Right lobe of liver (tissue), 6 donors: ENCODE measurements at regions not wholly inside any gene's neighbourhood (a gene's known extent, or its start where the extent isn't known, plus 50 kb on each side); places are given as distances from the start of the nearest gene placed in this dataset.
"Not testable (repeated sequence)": the region's sequence is repeated elsewhere in the genome, so short reads cannot be mapped to it uniquely, and the experiment has no call there.

Source experiments
- ATAC-seq, 4 donors: fragments of 200-7000 bp; cut with Tn5 transposase; one replicate each; pipeline ENCODE4 v1.9.1; 2020; ENCODE audit warnings: mild to moderate bottlenecking in 4 of 4, moderate library complexity in 4 of 4
- DNase-seq, 3 donors: peaks; one replicate each; pipeline ENCODE4 v3.0.0-alpha.2; 2020
- H3K27ac ChIP-seq, 3 donors: fragments of 200-600 bp; one replicate each; pipeline ENCODE4 v1.8.0; 2022
- H3K27me3 ChIP-seq, 2 donors: fragments of 200-600 bp; one replicate each; pipeline ENCODE4 v1.8.0; 2022
- H3K36me3 ChIP-seq, 4 donors: fragments of 200-600 bp; sonication (generic) in 1 of 4; one replicate each; pipeline versions ENCODE4 v1.5.1 to v1.8.0; 2017 to 2022; ENCODE audit warnings: control low read depth in 1 of 4
- H3K4me1 ChIP-seq, 4 donors: fragments of 200-600 bp; sonication (generic) in 1 of 4; one replicate each; pipeline versions ENCODE4 v1.5.1 to v1.8.0; 2017 to 2022; ENCODE audit warnings: control low read depth in 1 of 4
- H3K4me3 ChIP-seq, 3 donors: fragments of 200-600 bp; one replicate each; pipeline ENCODE4 v1.8.0; 2022
- H3K9me3 ChIP-seq, 4 donors: fragments of 200-600 bp; sonication (generic) in 1 of 4; one replicate each; pipeline versions ENCODE4 v1.5.1 to v1.8.0; 2017 to 2022; ENCODE audit warnings: control low read depth in 1 of 4
- POLR2A ChIP-seq: fragments of 450-650 bp; IDR thresholded peaks from one replicate; pipeline ENCODE4 v1.6.1; 2017; ENCODE audit warnings: antibody characterized with exemption, mild to moderate bottlenecking
- WGBS: methylation state at CpG from one replicate; pipeline ENCODE4 v1.1.6; 2018; ENCODE audit warnings: low coverage, low lambda C conversion rate; ENCODE audit not compliant: insufficient coverage; ENCODE audit errors: missing lambda C conversion rate; 5-methylcytosine and 5-hydroxymethylcytosine counted together
- intact Hi-C, 2 donors: fragments of 100-400 bp; cut with DNase I; formaldehyde crosslinking; loops; one replicate each; pipeline versions ENCODE4 v1.11.2 to v1.14.1; 2022
- TF ChIP-seq, protein P1 (sequence below), 4 donors: fragments of 200-600 bp in 3 of 4; fragments of 450-650 bp in 1 of 4; IDR thresholded peaks; one replicate each; pipeline versions ENCODE4 v1.5.1 to v1.8.0; 2016 to 2022; ENCODE audit warnings: antibody characterized with exemption in 4 of 4, mild to moderate bottlenecking in 2 of 4
- donor health status: DM: no; HTN: yes; CAD: no.
- donor health status: DM: no; HTN: no; CAD: no.
- donor health status: DM: no; HTN: no; CAD: no.
- donor health status: DM: no; HTN: yes; CAD: no.
- donor health status: DM: no; HTN: yes; CAD: no.

DNA sequence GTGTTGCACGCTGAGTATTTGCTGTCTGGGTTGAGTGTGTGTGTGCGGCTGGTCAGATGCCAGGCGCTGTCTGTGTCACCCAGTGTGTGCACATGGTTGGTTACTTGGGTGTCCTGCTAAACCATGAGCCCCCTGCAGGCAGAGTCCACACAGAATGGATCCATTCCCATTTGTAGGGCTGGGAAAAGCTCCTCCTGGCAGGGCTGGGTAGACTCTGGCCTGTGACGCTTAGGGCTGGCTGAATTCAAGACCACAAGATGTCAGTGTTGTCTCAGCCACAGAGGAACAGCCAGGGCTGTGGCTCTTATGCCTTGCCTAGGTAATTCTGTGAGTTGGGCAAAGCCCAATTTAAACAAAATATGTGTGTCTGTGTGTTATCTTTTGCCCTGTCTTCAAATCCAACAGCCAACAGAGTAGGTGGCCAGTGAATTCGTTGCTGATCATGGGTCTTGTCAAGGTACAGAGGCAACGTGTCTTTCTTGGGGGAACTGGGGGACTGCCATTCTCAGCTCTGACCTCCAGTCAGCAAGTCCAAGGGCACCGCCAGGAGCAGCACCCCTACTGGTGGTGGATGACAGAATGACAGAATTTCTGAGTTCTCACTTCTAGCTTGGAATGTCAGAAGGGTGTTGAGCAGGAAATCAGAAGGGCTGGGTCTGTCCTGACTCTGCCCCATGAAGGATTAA lies 285.1 kb downstream of the CCSER2 start:
- ATAC-seq = peak; percentile 99 to 100 (median 100)
- Histone ChIP-seq H3K4me1 (peaks cover 0 to 4% (median 0%) of the 10 kb centered on the region in 4 donors), H3K36me3 (no peaks in the 10 kb centered on the region), H3K9me3 (no peaks in the 10 kb centered on the region), H3K4me3 (no peak overlapping the region), H3K27me3 (no peaks in the 10 kb centered on the region), H3K27ac (no peak overlapping the region)
- TF ChIP-seq POLR2A = no peak
- TF ChIP-seq, protein P1, sequence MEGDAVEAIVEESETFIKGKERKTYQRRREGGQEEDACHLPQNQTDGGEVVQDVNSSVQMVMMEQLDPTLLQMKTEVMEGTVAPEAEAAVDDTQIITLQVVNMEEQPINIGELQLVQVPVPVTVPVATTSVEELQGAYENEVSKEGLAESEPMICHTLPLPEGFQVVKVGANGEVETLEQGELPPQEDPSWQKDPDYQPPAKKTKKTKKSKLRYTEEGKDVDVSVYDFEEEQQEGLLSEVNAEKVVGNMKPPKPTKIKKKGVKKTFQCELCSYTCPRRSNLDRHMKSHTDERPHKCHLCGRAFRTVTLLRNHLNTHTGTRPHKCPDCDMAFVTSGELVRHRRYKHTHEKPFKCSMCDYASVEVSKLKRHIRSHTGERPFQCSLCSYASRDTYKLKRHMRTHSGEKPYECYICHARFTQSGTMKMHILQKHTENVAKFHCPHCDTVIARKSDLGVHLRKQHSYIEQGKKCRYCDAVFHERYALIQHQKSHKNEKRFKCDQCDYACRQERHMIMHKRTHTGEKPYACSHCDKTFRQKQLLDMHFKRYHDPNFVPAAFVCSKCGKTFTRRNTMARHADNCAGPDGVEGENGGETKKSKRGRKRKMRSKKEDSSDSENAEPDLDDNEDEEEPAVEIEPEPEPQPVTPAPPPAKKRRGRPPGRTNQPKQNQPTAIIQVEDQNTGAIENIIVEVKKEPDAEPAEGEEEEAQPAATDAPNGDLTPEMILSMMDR (IDR thresholded peaks at IDR 0.05) = peak; percentile 53 to 81 (median 69)
- intact Hi-C loops = no loop called here
- DNase-seq = peak; percentile 71 to 86 (median 78)
- WGBS = 23% methylated on average over 7 of the region's 7 CpGs

DNA sequence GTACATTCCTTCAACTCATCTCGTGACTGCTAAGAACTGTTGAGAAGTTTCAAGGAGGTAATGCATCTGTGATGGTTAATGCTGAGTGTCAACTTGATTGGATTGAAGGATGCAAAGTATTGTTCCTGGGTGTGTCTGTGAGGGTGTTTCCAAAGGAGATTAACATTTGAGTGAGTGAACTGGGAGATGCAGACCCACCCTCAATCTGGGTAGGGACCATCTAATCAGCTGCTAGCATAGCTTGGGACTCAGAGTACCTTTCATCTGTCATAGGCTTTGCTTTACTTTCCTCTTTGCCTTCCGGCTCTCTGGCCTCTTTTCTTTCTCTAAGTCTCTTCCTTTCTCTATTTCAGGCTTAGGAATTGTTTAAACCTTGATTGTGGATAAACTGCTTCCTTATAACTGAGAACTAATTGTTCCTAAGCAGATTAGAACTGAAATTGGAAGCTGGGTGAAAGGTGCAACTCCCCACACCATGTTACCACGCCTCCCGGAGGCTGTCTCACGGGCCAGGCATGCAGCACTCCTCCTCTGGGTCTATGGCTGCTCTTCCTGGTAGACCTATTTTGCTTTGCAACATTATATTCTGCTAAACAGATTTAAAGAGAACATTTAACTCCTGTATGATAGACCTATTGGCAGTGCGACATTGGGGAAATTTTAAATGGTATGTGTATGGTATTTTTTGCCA lies 298.2 kb downstream of the CCSER2 start:
- intact Hi-C loops = no loop called here
- ATAC-seq = no peak
- TF ChIP-seq, protein P1 (IDR thresholded peaks at IDR 0.05) = no peak
- no peak for TF ChIP-seq POLR2A
- no peaks in the 10 kb centered on the region for H3K4me1 ChIP-seq
- 46% methylated on average over 6 of the region's 6 CpGs for WGBS
- no peaks in the 10 kb centered on the region for H3K27me3 ChIP-seq
- no peak for DNase-seq
- no peaks in the 10 kb centered on the region for H3K9me3 ChIP-seq
- H3K36me3 ChIP-seq = no peaks in the 10 kb centered on the region
- no peak overlapping the region for H3K4me3 ChIP-seq
- H3K27ac ChIP-seq = no peak overlapping the region

DNA sequence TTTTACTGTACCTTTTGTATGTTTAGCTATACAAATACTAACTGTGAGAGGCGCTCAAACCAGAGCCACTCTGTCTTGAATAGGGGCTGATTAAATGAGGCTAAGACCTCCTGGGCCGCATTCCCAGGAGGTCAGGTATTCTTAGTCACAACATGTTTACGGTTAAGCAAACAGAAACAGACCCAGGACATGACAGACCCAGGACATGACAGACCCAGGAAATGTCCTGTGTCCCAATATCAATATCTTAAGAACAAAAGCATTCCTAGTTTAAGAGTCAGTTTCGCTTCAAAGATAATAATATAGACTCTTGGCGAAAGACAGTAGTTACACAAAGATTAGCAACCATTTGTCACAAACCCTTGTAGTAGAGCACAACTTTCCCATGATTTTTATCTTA lies 304.5 kb downstream of the CCSER2 start:
- no peak overlapping the region for H3K27ac ChIP-seq
- intact Hi-C loops = no loop called here
- TF ChIP-seq POLR2A = no peak
- TF ChIP-seq, protein P1 (IDR thresholded peaks at IDR 0.05) = no peak
- no peaks in the 10 kb centered on the region for H3K9me3 ChIP-seq
- DNase-seq (no peak), ATAC-seq (no peak)
- no peaks in the 10 kb centered on the region for H3K36me3 ChIP-seq
- no peaks in the 10 kb centered on the region for H3K27me3 ChIP-seq
- H3K4me1 ChIP-seq = no peaks in the 10 kb centered on the region
- 75% methylated on average over 5 of the region's 5 CpGs for WGBS
- no peak overlapping the region for H3K4me3 ChIP-seq

DNA sequence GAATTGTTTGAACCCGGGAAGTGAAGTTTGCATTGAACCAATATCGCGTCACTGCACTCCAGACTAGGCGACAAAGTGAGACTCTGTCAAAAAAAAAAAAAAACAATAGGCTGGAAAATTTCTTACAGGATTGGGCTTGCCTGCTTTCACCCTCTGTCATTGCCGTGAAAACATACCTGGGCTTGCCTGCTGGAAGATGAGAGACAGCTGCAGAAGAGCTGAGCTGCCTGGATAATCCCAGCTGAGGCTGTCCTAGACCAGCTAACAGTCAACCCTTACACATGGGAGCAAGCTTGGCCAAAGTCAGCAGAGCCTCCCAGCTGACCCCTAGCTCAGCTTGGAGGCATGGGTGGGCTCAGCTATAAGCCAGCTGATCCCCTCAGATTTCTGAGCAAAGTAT lies 306.2 kb downstream of the CCSER2 start:
- Histone ChIP-seq H3K9me3 (no peaks in the 10 kb centered on the region), H3K27me3 (no peaks in the 10 kb centered on the region), H3K4me3 (no peak overlapping the region), H3K27ac (no peak overlapping the region), H3K36me3 (no peaks in the 10 kb centered on the region), H3K4me1 (no peaks in the 10 kb centered on the region)
- WGBS = 90% methylated on average over 5 of the region's 5 CpGs
- TF ChIP-seq, protein P1 (IDR thresholded peaks at IDR 0.05) = no peak
- TF ChIP-seq POLR2A = no peak
- intact Hi-C loops = no loop called here
- no peak for DNase-seq
- ATAC-seq = no peak

DNA sequence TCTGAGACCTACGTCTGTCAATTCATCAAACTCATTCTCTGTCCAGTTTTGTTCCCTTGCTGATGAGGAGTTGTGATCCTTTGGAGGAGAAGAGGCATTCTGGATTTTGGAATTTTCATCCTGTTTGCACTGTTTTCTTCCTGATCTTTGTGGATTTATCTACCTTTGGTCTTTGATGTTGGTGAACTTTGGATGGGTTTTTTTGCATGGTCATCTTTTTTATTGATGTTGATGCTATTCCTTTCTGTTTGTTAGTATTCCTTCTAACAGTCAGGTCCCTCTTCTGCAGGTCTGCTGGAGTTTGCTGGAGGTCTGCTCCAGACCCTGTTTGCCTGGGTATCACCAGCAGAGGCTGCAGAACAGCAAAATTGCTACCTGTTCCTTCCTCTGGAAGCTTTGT lies 322.2 kb downstream of the CCSER2 start:
- H3K36me3 ChIP-seq, ATAC-seq, H3K27ac ChIP-seq, H3K27me3 ChIP-seq, H3K9me3 ChIP-seq, H3K4me1 ChIP-seq, H3K4me3 ChIP-seq, DNase-seq, intact Hi-C loops: not testable (repeated sequence)
- WGBS = 50% methylated on average over 1 of the region's 1 CpG
